AG09309 (cell line): ENCODE measurements at regions not wholly inside any gene's neighbourhood (a gene's known extent, or its start where the extent isn't known, plus 50 kb on each side); places are given as distances from the start of the nearest gene placed in this dataset.

Source experiments
- DNase-seq: peaks from one replicate; pipeline ENCODE4 v3.0.0-alpha.2; 2010; ENCODE audit warnings: low read depth
- H3K4me3 ChIP-seq: 2 replicates; pipeline ENCODE4 v1.5.1; 2011; ENCODE audit warnings: mild to moderate bottlenecking, low read depth, low read length, moderate library complexity; ENCODE audit not compliant: control insufficient read depth
- TF ChIP-seq, protein P1 (sequence below): IDR thresholded peaks from 2 replicates; pipeline ENCODE4 v1.5.1; 2011; ENCODE audit warnings: mild to moderate bottlenecking, low read depth, low read length, inconsistent platforms; ENCODE audit not compliant: insufficient read depth, control insufficient read depth; ENCODE audit errors: missing control alignments

DNA sequence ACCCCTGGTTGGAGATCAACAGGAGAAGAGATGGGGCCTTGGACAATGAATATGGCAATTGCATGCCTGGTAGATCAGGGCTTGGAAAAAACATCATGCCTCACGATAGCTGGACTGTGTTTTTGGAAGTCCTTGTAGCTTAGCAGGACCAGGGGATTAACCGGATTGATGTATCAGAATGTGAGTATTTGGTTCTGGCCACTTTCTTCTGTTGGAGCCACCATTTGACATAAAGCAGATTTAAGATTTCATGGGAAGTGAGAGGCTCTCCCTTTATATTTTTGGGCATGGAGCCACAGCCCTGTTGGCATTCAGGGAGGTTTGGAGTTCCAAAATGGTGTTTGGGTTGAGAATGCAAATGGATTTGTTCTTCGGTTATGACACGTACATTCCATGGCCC lies 424.7 kb upstream of the MAF start:
- no peak for DNase-seq
- H3K4me3 ChIP-seq: no peak overlapping the region
- TF ChIP-seq, protein P1, sequence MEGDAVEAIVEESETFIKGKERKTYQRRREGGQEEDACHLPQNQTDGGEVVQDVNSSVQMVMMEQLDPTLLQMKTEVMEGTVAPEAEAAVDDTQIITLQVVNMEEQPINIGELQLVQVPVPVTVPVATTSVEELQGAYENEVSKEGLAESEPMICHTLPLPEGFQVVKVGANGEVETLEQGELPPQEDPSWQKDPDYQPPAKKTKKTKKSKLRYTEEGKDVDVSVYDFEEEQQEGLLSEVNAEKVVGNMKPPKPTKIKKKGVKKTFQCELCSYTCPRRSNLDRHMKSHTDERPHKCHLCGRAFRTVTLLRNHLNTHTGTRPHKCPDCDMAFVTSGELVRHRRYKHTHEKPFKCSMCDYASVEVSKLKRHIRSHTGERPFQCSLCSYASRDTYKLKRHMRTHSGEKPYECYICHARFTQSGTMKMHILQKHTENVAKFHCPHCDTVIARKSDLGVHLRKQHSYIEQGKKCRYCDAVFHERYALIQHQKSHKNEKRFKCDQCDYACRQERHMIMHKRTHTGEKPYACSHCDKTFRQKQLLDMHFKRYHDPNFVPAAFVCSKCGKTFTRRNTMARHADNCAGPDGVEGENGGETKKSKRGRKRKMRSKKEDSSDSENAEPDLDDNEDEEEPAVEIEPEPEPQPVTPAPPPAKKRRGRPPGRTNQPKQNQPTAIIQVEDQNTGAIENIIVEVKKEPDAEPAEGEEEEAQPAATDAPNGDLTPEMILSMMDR: no peak

DNA sequence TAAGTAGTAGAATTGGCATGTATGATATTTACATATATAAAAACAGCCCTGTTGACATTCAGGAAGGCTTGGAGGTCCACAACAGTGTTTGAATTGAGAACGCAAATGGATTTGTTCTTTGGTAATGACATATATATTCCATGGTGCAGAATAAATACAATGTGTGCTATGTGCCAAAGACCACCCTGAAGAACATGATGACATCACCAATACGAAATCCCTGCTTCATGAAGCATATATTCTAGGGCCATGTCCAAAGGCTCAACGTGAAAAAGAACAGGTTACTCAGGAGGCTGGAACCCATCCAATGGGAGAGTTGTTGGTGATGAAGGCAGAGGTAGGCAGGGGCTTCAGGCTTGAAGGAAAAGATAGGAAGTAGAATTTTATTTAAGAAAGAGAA lies 423.9 kb upstream of the MAF start:
- H3K4me3 ChIP-seq: no peak overlapping the region
- TF ChIP-seq, protein P1: no peak
- no peak for DNase-seq

DNA sequence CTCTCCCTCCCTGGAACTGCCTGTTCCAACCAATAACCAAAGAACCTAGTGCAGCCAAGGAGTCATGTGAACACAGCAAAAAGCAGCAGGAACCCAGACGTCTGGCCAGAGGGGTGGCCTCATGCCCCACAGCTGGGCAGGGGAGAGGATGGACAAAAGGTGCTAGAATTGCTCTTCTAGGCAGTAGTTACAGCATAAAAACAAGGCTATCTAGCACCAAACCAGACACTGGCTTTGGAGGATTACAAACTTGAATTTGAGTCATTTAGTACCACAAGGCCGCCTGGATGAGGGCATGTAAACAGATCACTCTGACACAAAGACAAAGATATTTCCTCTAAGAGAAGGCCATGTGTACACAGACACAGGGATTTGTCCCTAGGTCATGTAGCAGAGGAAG lies 423.3 kb upstream of the MAF start:
- TF ChIP-seq, protein P1: no peak
- no peak for DNase-seq
- H3K4me3 ChIP-seq: no peak overlapping the region

DNA sequence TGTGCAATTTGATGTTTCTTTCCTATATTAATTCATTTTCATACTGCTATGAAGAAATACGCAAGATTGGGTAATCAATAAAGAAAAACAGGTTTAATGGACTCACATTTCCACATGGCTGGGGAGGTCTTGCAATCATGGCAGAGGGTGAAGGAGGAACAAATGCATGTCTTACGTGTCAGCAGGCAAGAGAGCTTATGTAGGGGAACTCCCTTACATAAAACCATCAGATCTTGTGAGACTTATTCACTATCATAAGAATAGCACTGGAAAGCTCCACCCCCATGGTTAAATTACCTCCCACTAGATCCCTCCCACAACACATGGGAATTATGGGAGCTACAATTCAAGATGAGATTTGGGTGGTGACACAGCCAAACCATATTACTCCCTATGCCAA lies 418.9 kb upstream of the MAF start:
- TF ChIP-seq, protein P1: no peak
- no peak overlapping the region for H3K4me3 ChIP-seq
- no peak for DNase-seq

DNA sequence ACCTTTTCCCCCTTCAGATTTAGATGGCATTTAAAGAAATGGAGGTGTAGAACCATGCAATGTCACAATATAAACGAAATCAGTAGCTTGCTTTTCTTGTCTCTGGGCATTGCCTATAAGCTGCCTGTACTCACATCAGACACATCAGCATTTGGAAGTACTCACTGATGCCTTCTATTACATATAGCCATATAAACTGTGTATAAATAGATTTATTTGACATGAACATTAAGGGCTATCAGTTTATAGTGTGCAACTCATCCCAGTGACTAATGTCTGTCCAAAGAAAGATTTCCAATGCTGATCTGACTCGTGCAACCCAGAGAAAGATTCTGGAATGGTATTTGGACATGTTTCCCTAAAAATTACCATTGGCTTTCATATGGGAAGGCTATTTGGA lies 417.9 kb upstream of the MAF start:
- TF ChIP-seq, protein P1: no peak
- no peak overlapping the region for H3K4me3 ChIP-seq
- no peak for DNase-seq

DNA sequence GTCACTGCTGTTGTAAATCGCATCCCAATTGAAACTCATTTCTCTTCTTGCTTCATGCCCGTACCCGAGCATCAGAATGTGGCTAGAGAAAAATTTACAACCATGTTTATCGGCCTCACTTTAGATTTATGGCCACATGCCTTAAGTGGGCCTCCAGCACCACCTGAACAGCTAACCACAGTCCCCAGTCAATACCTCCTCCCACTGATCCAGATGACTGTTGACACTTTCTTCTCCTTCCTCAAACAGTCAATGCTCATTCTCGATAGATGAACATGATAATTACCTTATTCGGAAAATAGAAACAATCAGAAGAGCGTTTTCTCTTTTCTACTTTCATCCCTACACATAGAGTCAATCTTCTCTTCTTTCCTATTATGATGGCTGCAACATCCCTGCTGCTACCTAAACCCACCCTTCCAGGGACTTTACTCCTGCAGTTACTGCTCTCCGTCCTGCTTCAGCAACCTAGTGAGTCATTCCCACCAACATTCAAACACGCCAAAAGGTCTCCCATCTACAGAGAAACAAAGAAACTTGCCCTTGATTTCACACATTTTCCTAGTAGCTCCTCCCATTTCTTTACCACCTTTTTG lies 416.3 kb upstream of the MAF start:
- TF ChIP-seq, protein P1: no peak
- H3K4me3 ChIP-seq: no peak overlapping the region
- DNase-seq: no peak

DNA sequence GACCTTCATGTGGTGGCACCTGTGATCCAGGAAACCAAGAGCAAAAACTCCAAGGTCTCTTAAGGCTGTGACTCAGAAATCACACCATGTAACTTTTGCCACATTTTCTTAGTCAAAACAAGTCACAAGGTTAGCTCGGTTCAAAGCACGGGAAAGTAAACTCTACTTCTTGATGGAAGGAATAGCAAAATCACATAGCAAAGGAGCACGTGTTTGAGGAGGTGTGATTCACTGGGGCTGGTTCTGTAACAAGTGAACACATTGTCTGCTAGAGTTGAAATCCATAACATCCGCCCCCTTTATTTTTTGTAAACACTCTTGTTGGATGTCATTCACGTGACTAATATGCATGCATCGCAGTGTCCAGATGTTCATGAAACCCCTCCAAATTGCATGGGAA lies 415.0 kb upstream of the MAF start:
- TF ChIP-seq, protein P1: no peak
- H3K4me3 ChIP-seq: no peak overlapping the region
- no peak for DNase-seq
